HepG2 (cell line): ENCODE measurements at regions not wholly inside any gene's neighbourhood (a gene's known extent, or its start where the extent isn't known, plus 50 kb on each side); places are given as distances from the start of the nearest gene placed in this dataset.

Source experiments
- ATAC-seq: fragments of 200-7000 bp; cut with Tn5 transposase; 3 replicates; pipeline ENCODE4 v1.9.1; 2020; ENCODE audit warnings: mild to moderate bottlenecking, moderate library complexity
- BruUV-seq: library from RNA; stranded (reverse); fragments of 400-500 nt; replicated peaks from 2 replicates; lab custom pipeline; 2021; lab: Mats Ljungman, UMichigan
- CTCF ChIA-PET: fragments of 300-600 bp; formaldehyde crosslinking; extraction: SDS; loops from one replicate; lab custom pipeline; 2021; ENCODE audit warnings: low total read pairs, inconsistent platforms, low intra/inter-chr PET ratio; lab: Yijun Ruan, JAX
- POLR2A ChIA-PET: fragments of 350-600 bp; sonication (Branson Sonifier 250); formaldehyde crosslinking; loops from one replicate; lab custom pipeline; 2020; ENCODE audit warnings: antibody characterized with exemption, inconsistent platforms; lab: Yijun Ruan, JAX
- DNase-seq: peaks from one replicate; pipeline ENCODE4 v3.0.0-alpha.2; 2015; ENCODE audit warnings: low spot score
- FAIRE-seq: peaks from 3 replicates; lab custom pipeline; 2011; peaks lifted over from hg19 to GRCh38; lab: Jason Lieb, UNC
- H2AFZ ChIP-seq: one replicate; pipeline ENCODE4 v1.6.1; 2011; ENCODE audit warnings: low read length, inconsistent platforms
- H3K27ac ChIP-seq: fragments of 300-600 bp; 3 replicates; pipeline ENCODE4 v1.8.0; 2011; ENCODE audit warnings: mixed run types, mild to moderate bottlenecking, mixed read lengths, low read length, inconsistent platforms; ENCODE audit not compliant: insufficient read depth; ENCODE audit errors: extremely low read length
- H3K27me3 ChIP-seq, 2 experiments: fragments of 200-600 bp in 1 of 2; 2 replicates in 1 of 2; 3 replicates in 1 of 2; pipeline versions ENCODE4 v1.6.0 to v1.8.0; 2011; ENCODE audit warnings: low read length in 2 of 2, mild to moderate bottlenecking in 2 of 2, moderate library complexity in 2 of 2, inconsistent platforms in 1 of 2; ENCODE audit not compliant: insufficient read depth in 2 of 2, control insufficient read depth in 1 of 2
- H3K36me3 ChIP-seq, 2 experiments: fragments of 200-600 bp in 1 of 2; replicated peaks in 1 of 2; 2 replicates in 1 of 2; 3 replicates in 1 of 2; pipeline versions ENCODE4 v1.5.1 to v1.8.0; 2011; ENCODE audit warnings: low read length in 2 of 2, inconsistent platforms in 1 of 2; ENCODE audit not compliant: insufficient read depth in 2 of 2, control insufficient read depth in 1 of 2
- H3K4me1 ChIP-seq: 2 replicates; pipeline ENCODE4 v1.5.1; 2012; ENCODE audit warnings: low read length, inconsistent platforms; ENCODE audit not compliant: insufficient read depth
- H3K4me2 ChIP-seq: 2 replicates; pipeline ENCODE4 v1.6.0; 2011; ENCODE audit warnings: low read depth, low read length, inconsistent platforms
- H3K4me3 ChIP-seq, 3 experiments: fragments of 200-600 bp in 1 of 3; sonication (generic), shearing (Covaris generic) in 1 of 3; replicated peaks in 1 of 3; 2 replicates each; pipeline ENCODE4 v1.5.1; 2011 to 2016; ENCODE audit warnings: low read length in 3 of 3, inconsistent platforms in 2 of 3, low read depth in 2 of 3, mild to moderate bottlenecking in 2 of 3, control low read depth in 1 of 3, mixed read lengths in 1 of 3; ENCODE audit not compliant: insufficient read depth in 1 of 3
- H3K79me2 ChIP-seq: one replicate; pipeline ENCODE4 v1.6.1; 2011; ENCODE audit warnings: low read length, inconsistent platforms; ENCODE audit not compliant: insufficient read depth
- H3K9ac ChIP-seq: 2 replicates; pipeline ENCODE4 v1.6.0; 2011; ENCODE audit warnings: mild to moderate bottlenecking, low read depth, low read length, inconsistent platforms; ENCODE audit not compliant: insufficient read depth
- H3K9me3 ChIP-seq: 2 replicates; pipeline ENCODE4 v1.5.1; 2012; ENCODE audit warnings: mild to moderate bottlenecking, low read length
- H4K20me1 ChIP-seq: 2 replicates; pipeline ENCODE4 v1.6.0; 2011; ENCODE audit warnings: inconsistent platforms, mild to moderate bottlenecking, low read length, moderate library complexity; ENCODE audit not compliant: insufficient read depth
- ARID3A ChIP-seq: IDR thresholded peaks from 2 replicates; pipeline ENCODE4 v1.6.1; 2012; ENCODE audit warnings: low read depth, low read length, improper control_type of control experiment
- CERS6 ChIP-seq: sonication (generic); formaldehyde crosslinking; IDR thresholded peaks from 2 replicates; pipeline ENCODE4 v1.5.0; 2020; ENCODE audit warnings: missing genetic modification reagents
- MIER3 ChIP-seq: IDR thresholded peaks from 2 replicates; pipeline ENCODE4 v1.6.1; 2016; ENCODE audit warnings: missing compliant biosample characterization, borderline replicate concordance
- ZNF383 ChIP-seq: sonication (generic); formaldehyde crosslinking; IDR thresholded peaks from 2 replicates; pipeline ENCODE4 v1.4.0; 2020; ENCODE audit warnings: missing genetic modification reagents, mild to moderate bottlenecking, borderline replicate concordance
- ZNF44 ChIP-seq: sonication (generic); formaldehyde crosslinking; IDR thresholded peaks from 2 replicates; pipeline ENCODE4 v1.5.1; 2020; ENCODE audit warnings: mild to moderate bottlenecking, missing genetic modification reagents
- ZNF563 ChIP-seq: sonication (generic); formaldehyde crosslinking; IDR thresholded peaks from 2 replicates; pipeline ENCODE4 v1.8.0; 2022; ENCODE audit warnings: mild to moderate bottlenecking, moderate library complexity, missing genetic modification reagents
- ZNF652 ChIP-seq: IDR thresholded peaks from 2 replicates; pipeline ENCODE4 v1.6.1; 2016; ENCODE audit warnings: low read depth, borderline replicate concordance
- ZNF704 ChIP-seq: sonication (generic); formaldehyde crosslinking; IDR thresholded peaks from 2 replicates; pipeline ENCODE4 v1.8.1; 2023; ENCODE audit warnings: mild to moderate bottlenecking, inconsistent platforms, moderate library complexity, missing genetic modification reagents, borderline replicate concordance
- WGBS: methylation state at CpG from one replicate; pipeline ENCODE4 v1.1.6; 2017; ENCODE audit warnings: low lambda C conversion rate; 5-methylcytosine and 5-hydroxymethylcytosine counted together
- in situ Hi-C: cut with HindIII; loops from 2 replicates; pipeline ENCODE4 v1.10.0; 2017; ENCODE audit warnings: low pct_unique_long_range_greater_than_20kb; ENCODE audit not compliant: extremely low pct_ligation_motif_present
- intact Hi-C: fragments of 100-400 bp; cut with micrococcal nuclease; formaldehyde crosslinking; loops from one replicate; pipeline ENCODE4 v1.10.0; 2022; ENCODE audit not compliant: unreplicated experiment

- BruUV-seq: no TSS peak
- Histone ChIP-seq H4K20me1 (no peaks in the 10 kb centered on the region), H3K4me3 (no peak overlapping the region), H3K4me1 (no peaks in the 10 kb centered on the region), H3K36me3 (no peaks in the 10 kb centered on the region), H3K9ac (no peak overlapping the region), H2AFZ (no peak overlapping the region), H3K27me3 (no peaks in the 10 kb centered on the region), H3K27ac (no peak overlapping the region), H3K9me3 (peaks cover 37% of the 10 kb centered on the region), H3K4me2 (no peak overlapping the region), H3K79me2 (no peaks in the 10 kb centered on the region)
- ATAC-seq (no peak), FAIRE-seq (no peak), DNase-seq (no peak)
- in situ Hi-C loops: no loop called here
- TF ChIP-seq ZNF383 (CRISPR knock-in tag) (no peak), ZNF44 (CRISPR knock-in tag) (no peak), ZNF704 (no peak), CERS6 (CRISPR knock-in tag) (no peak), ARID3A (no peak), ZNF652 (CRISPR knock-in tag) (no peak), MIER3 (no peak), ZNF563 (CRISPR knock-in tag) (no peak)
- intact Hi-C loops: no loop called here
- ChIA-PET POLR2A (no interaction called here), CTCF (no interaction called here)
- 14% methylated on average over 6 of the region's 6 CpGs for WGBS
Observed at GRCh38 chr14:52175982-52176502, 91.5 kb upstream of the PTGDR start.
